ENCODE measurements at regions not wholly inside any gene's neighbourhood (a gene's known extent, or its start where the extent isn't known, plus 50 kb on each side); places are given as distances from the start of the nearest gene placed in this dataset.
A peak's percentile ranks its signal among the peaks of the same experiment; 100 is the strongest.

GRCh38 chr4:24423670-24424069 lies 160.7 kb downstream of the DHX15 start:
- H3K4me3 ChIP-seq (ENCODE audit: control insufficient read depth, low read depth, low read length), result no peak overlapping the region
- no peak for DNase-seq (ENCODE audit: low read depth)
- TF ChIP-seq, protein P1, sequence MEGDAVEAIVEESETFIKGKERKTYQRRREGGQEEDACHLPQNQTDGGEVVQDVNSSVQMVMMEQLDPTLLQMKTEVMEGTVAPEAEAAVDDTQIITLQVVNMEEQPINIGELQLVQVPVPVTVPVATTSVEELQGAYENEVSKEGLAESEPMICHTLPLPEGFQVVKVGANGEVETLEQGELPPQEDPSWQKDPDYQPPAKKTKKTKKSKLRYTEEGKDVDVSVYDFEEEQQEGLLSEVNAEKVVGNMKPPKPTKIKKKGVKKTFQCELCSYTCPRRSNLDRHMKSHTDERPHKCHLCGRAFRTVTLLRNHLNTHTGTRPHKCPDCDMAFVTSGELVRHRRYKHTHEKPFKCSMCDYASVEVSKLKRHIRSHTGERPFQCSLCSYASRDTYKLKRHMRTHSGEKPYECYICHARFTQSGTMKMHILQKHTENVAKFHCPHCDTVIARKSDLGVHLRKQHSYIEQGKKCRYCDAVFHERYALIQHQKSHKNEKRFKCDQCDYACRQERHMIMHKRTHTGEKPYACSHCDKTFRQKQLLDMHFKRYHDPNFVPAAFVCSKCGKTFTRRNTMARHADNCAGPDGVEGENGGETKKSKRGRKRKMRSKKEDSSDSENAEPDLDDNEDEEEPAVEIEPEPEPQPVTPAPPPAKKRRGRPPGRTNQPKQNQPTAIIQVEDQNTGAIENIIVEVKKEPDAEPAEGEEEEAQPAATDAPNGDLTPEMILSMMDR (conservative IDR thresholded peaks at IDR 0.05; ENCODE audit: control insufficient read depth, insufficient read depth, low read depth, low read length), result no peak

- TF ChIP-seq, protein P1 (conservative IDR thresholded peaks at IDR 0.05; ENCODE audit: control insufficient read depth, insufficient read depth, low read depth, low read length), result no peak
- no peak overlapping the region for H3K4me3 ChIP-seq (ENCODE audit: control insufficient read depth, low read depth, low read length)
- DNase-seq (ENCODE audit: low read depth), result no peak
These were observed 161.7 kb downstream of the DHX15 start for GRCh38 chr4:24422644-24423043.

- peak; percentile 73 for DNase-seq (ENCODE audit: low read depth)
- TF ChIP-seq, protein P1 (conservative IDR thresholded peaks at IDR 0.05; ENCODE audit: control insufficient read depth, insufficient read depth, low read depth, low read length), result peak; percentile 93
- H3K4me3 ChIP-seq (ENCODE audit: control insufficient read depth, low read depth, low read length), result no peak overlapping the region
These were observed 164.9 kb downstream of the DHX15 start for GRCh38 chr4:24419181-24420034.

- peak; percentile 29 for DNase-seq (ENCODE audit: low read depth)
- no peak overlapping the region for H3K4me3 ChIP-seq (ENCODE audit: control insufficient read depth, low read depth, low read length)
- TF ChIP-seq, protein P1 (conservative IDR thresholded peaks at IDR 0.05; ENCODE audit: control insufficient read depth, insufficient read depth, low read depth, low read length), result no peak
These were observed 167.1 kb downstream of the DHX15 start for GRCh38 chr4:24417206-24417605.

DNA sequence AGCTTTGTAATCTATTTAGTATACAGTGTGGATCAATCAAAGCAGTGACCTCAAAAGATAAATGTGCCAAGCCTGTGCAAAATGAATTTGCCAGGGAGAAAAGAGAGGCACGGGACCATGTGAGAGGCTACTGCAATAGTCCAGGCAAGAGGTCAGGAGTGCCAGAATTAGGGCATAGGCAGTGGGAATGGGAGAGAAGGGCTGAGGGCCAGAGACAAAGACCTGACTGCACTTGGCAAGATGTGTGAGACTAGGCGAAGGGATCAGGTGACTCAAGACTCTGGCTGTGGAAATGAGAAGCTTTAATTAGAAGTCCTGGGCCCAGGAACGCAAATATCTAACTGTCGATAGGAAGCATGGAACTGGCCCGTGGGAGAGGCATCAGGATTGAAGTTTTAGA lies 168.1 kb downstream of the DHX15 start:
- H3K4me3 ChIP-seq (ENCODE audit: control insufficient read depth, low read depth, low read length), result no peak overlapping the region
- DNase-seq (ENCODE audit: low read depth), result no peak
- TF ChIP-seq, protein P1 (conservative IDR thresholded peaks at IDR 0.05; ENCODE audit: control insufficient read depth, insufficient read depth, low read depth, low read length), result no peak

DNA sequence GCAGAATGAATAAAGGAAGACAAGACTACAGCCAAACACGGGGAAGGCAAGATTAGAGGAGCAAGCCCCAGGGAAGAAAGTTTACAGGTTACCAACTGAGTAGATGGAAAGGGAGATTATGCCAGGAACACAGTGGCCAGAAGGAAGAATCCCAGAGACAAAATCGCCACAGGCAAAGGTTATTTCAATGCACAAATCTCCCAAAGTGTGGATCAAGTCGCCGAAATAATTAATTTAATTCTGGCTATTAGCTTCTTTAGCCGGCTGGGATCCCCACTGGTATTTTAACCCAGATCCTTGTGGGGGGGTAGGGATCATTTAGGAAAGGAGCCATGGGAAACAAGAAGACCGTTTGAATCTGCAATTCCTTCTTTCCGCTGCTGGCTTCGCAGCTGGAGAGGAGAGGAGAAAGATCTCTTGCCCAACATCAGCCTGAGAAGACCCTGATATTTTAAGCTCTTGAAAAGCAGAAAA lies 171.0 kb downstream of the DHX15 start:
- no peak overlapping the region for H3K4me3 ChIP-seq (ENCODE audit: control insufficient read depth, low read depth, low read length)
- no peak for DNase-seq (ENCODE audit: low read depth)
- TF ChIP-seq, protein P1 (conservative IDR thresholded peaks at IDR 0.05; ENCODE audit: control insufficient read depth, insufficient read depth, low read depth, low read length), result no peak
